KBM-7 (cell line): ENCODE measurements at regions not wholly inside any gene's neighbourhood (a gene's known extent, or its start where the extent isn't known, plus 50 kb on each side); places are given as distances from the start of the nearest gene placed in this dataset.

ENCODE experiments used
- DNase-seq: peaks from one replicate; pipeline ENCODE4 v3.0.0-alpha.2; 2015
- in situ Hi-C: fragments of 300-500 bp; cut with MboI; formaldehyde crosslinking; loops from 2 replicates; pipeline ENCODE4 v1.14.3; 2020; ENCODE audit warnings: low sequenced_read_pairs, low pct_unique_long_range_greater_than_20kb, mixed read lengths

DNA sequence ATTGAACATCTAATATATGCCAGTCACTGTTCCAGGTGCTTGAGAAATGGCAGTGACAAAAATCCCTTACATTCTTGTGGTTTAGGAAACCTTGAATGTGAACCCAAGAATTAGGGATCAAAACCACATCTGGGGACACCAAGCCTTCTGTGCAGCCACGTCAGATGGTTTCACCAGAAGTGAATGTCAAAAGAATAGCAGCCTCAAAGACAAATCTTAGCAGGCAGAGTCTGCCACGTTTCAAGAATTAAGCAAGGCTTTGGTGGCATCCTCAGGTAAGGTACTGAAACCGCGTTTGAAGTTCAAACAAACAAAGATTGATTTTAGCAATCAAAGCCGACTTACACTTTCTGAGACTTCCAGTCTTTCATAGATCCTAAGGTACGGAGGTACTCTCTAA is 225.5 kb upstream of the GNAI1 start:
- no peak for DNase-seq

DNA sequence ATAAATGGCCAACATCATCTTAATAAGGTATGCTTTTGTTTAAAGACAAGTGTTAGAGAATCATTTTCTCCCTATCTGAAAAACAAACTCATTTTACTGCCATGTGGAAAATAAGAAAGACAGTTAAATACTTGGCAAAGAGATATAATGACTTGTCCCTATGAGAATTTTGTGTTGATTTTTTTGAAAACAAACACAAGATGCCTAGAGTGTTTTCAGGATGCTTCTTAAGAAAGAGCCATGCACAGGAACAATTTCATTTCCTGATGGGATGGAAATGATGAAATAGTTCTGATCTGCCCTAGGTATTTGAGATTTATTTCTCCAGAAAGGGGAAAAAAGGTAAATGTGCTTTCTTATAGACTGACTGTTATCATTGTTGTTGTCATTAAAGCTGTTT is 237.5 kb upstream of the GNAI1 start:
- no peak for DNase-seq
- in situ Hi-C loops: no loop called here

More for the DNA sequence above, 225.5 kb upstream of the GNAI1 start:
- in situ Hi-C loops: no loop called here

GRCh38 chr7:79893991-79894390 is 240.6 kb upstream of the GNAI1 start:
- in situ Hi-C loops: no loop called here
- no peak for DNase-seq

DNA sequence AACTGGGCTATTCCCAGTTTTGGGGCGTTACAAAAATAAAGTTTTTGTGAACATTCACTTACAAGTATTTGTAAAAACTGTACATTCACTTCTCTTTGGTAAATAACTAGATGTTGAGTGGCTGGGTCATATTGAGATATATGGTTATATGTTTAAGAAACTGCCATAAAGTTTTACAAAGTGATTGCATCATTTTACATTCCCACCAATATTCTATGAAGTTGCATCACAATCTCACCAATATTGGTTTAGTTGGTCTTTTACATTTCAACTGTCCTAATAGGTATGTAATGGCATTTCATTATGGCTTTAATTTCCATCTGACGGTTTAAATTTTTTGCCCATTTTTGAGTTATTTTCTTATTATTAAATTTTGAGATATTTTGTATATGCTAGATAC is 251.7 kb upstream of the GNAI1 start:
- in situ Hi-C loops: no loop called here
- DNase-seq: no peak

DNA sequence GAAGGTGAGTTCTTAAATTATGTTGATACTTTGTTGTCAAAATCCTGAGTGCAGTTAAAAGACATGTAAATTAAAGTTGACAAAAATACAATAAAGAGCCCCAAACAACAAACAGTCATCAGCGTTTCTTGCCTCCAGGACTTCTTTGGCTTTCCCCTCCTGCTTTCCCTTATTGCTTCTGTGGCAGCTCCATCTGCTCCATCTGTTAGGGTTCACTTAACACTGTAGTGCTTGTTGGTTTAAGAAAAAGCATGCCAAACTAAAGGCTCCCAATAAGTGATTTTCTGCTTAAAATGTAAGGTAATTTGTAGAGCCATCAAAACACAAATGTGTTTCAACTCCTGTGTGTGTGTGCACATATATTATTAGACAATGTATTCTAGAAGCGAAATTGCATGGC is 254.3 kb upstream of the GNAI1 start:
- in situ Hi-C loops: no loop called here
- no peak for DNase-seq

GRCh38 chr7:79877874-79878465 is 256.7 kb upstream of the GNAI1 start:
- DNase-seq: no peak
- in situ Hi-C loops: no loop called here

GRCh38 chr7:79876848-79877252 is 257.8 kb upstream of the GNAI1 start:
- in situ Hi-C loops: no loop called here
- DNase-seq: no peak

GRCh38 chr7:79874797-79875196 is 259.8 kb upstream of the GNAI1 start:
- in situ Hi-C loops: no loop called here
- DNase-seq: no peak

DNA sequence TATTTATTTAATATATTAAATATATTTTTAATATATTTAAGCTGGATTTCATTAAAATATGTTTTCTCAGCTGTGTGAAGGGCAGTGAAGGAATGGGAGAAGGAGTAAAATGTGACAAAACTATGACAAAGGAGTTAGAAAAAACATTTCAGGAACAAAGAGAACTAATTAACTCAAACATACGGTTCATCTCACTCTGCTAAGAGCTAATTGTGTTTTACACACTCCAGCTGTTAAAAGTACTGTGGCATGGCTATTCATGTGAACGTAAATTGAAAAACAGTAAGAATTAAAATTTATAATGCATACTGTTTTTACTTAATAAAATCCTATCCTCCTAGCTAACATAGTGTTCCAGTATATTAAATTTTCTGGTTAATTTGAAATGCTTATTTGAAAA is 262.5 kb upstream of the GNAI1 start:
- in situ Hi-C loops: no loop called here

DNA sequence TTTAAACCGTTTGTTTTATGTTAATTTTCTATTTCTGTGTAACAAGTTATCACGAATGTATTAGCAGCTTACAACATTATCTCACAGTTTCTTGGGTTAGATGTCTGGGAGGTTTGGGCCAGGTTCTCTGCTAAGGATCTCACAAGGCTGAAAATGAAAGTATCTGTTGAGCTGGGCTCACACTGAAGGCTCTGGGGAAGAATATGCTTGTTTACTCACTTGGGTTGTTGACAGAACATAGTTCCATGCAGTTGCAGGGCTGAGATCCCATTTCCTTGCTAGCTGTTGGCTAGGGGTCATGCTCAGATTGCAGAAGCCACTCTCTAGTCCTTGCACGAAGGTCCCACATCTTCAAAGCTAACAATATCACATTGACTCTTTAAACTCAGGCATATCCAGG is 266.6 kb upstream of the GNAI1 start:
- in situ Hi-C loops: no loop called here
- DNase-seq: no peak

More for the DNA sequence above, 262.5 kb upstream of the GNAI1 start:
- no peak for DNase-seq

- in situ Hi-C loops: no loop called here
- DNase-seq: no peak
Observed at GRCh38 chr7:79862447-79863210, 272.0 kb upstream of the GNAI1 start.

DNA sequence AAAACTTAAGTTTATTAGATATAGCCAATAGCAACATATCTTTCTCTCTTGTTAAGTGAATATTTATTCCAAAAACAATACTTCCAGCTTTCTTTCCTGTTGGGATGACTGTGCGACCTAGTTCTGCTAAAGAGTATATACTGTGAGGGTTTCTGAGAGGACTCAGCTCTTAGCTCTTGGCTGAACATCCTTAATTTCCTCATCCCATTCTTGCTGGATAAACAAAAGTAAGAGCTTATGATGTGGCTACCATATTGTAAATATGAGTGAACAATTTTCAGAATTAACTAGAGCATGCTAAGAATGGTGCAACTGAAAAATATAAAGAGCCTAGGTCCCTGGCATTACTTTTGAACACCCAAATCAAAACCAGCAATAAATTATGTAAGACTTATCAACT is 279.5 kb upstream of the GNAI1 start:
- DNase-seq: no peak
- in situ Hi-C loops: no loop called here

- DNase-seq: no peak
- in situ Hi-C loops: no loop called here
Observed at GRCh38 chr7:79854621-79855020, 280.0 kb upstream of the GNAI1 start.

DNA sequence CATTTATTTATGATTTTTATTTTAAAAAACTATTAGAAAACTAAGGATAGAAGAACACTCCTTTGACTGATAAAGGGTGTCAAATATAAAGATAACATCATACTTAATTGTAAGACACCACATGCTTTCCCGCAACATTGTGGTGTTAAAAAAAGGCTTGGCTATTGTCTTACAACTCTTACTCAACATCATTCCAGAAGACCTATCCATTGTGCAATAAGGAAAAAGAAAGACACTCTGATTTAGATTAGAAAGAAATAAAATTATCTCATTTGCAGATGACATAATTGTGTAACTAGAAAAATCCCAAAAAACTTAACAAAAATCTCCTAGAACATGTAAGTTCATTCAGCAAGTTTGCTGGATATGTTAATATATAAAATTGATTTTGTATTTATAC is 296.7 kb upstream of the GNAI1 start:
- in situ Hi-C loops: no loop called here
- no peak for DNase-seq

DNA sequence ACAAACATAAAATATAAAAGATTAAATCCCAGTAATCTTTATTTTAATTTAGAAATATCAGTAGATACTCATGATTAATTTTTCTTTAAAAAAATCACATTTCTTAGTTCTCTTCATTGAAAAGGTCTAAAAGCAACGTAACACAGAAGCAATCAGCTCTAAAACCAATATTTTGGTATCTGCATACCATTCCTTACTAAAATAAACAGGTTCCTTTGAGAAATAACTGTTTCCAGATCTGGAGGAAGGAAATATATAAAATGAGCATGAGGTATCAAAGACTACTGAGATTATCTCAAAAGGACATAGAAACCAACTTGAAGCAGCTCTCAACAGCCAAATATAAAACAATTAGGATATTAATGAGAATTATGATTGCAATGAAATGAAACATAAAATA is 301.0 kb upstream of the GNAI1 start:
- no peak for DNase-seq
- in situ Hi-C loops: no loop called here

DNA sequence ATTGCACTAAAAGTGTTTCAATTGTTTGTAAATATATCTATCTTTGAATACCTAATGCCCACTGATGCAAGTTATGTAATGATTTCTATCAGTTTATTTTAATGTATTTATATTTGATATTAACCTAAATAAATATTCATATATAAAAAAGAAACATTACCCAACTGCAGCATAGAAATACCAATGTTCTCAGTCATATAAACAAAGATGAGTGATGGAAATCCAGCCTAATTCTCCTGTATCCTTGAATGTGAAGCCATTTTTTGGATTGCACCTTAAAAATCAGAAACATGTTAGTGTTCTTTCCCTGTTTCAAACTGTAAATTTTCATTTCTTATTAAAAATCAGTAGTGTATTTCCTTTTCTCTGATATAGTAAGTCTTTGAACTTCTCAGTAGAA is 305.8 kb upstream of the GNAI1 start:
- DNase-seq: no peak
- in situ Hi-C loops: no loop called here

DNA sequence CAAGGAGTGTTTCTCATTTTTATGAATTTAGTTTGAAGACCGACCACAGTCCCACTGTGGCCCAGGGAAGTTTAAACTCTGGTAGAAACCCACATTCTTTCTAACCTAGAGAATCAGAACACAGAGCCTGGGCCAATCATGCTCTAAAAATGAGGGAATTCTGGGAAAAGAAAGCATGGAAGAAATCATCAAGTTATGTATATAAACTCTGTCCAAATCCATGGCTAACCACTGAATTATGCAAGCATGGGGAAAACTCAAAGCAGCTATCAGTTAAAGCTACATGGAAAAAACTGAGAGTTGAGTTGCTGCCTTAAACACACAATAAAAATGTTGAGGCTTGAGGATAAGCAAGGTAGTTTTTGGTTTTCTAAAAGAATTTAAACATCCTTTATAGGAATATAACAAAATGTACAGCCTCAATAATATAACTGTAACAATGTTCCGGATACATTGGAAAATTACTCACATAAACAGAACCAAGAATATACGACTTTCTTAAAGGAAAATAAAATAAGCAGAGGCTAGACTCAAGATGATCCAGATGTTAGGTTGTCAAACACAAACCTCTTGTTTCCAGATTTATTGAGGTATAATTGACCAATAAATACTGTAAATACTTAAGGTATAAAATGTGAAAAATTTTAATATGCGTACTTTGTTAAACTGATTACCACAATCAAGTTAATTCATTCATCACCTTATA is 311.2 kb upstream of the GNAI1 start:
- in situ Hi-C loops: no loop called here

GRCh38 chr7:79822620-79823240 is 311.9 kb upstream of the GNAI1 start:
- no peak for DNase-seq
- in situ Hi-C loops: no loop called here

More for the DNA sequence above, 311.2 kb upstream of the GNAI1 start:
- DNase-seq: no peak

DNA sequence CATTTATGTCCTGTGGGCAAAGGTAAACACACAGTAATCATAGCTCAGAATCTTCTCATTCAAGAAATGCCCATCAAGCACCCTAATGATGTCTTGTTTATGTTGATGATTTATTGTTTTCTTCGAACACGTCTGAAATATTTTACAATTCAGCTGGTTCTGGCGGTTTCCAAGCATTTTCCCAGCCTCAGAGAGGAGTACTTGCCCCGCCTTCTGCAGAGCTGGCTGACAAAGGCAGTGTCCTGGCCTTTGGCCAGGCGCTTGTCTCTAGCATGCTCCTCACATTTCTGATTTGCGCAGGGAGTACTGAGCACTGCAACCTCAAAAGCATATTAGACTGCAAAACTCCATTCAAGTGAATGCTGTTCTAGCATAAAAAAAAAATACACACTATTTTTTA is 314.2 kb upstream of the GNAI1 start:
- no peak for DNase-seq
- in situ Hi-C loops: no loop called here

DNA sequence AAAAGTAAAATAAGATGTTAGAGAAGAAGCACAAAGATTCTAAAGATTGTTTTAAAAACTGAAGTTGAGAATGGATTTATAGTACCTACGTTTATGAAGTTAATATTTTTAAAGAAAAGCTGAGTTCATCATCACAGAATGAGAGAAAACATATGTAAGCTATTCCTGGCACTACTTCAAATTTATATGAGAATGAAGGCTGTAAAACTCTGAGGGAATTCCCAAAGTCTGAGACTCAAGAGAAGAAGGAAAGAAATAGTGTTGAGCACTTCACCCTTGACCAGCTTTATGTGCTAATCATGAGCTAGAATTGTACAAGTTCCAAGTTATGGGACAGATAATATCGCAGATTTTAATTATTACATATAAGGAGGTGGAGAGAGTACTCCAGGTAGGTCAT is 323.7 kb upstream of the GNAI1 start:
- in situ Hi-C loops: no loop called here

More for the DNA sequence above, 323.7 kb upstream of the GNAI1 start:
- no peak for DNase-seq
